HCT116 (cell line): ENCODE measurements at regions not wholly inside any gene's neighbourhood (a gene's known extent, or its start where the extent isn't known, plus 50 kb on each side); places are given as distances from the start of the nearest gene placed in this dataset.

ENCODE experiments used
- ATAC-seq: fragments of 200-7000 bp; cut with Tn5 transposase; 2 replicates; pipeline ENCODE4 v1.9.1; 2020; ENCODE audit warnings: mild to moderate bottlenecking, moderate library complexity
- BruUV-seq: library from RNA; stranded (reverse); fragments of 400-500 nt; replicated peaks from 2 replicates; lab custom pipeline; 2021; lab: Mats Ljungman, UMichigan
- CTCF ChIA-PET: fragments of 300-600 bp; sonication (Branson Sonifier 250); formaldehyde crosslinking; loops from one replicate; lab custom pipeline; 2021; ENCODE audit warnings: antibody characterized with exemption; lab: Charles Lee
- POLR2A ChIA-PET: fragments of 300-600, 350-600 bp; sonication (Branson Sonifier 250); formaldehyde crosslinking; loops from one replicate; lab custom pipeline; 2021; ENCODE audit warnings: antibody characterized with exemption; lab: Charles Lee
- RAD21 ChIA-PET, 2 experiments: fragments of 300-600 bp; sonication (Branson Sonifier 250); formaldehyde crosslinking; loops; one replicate each; lab custom pipeline; 2023; ENCODE audit warnings: low total read pairs in 2 of 2; ENCODE audit not compliant: uncharacterized antibody in 2 of 2, unreplicated experiment in 2 of 2, low non-redundant PET in 1 of 2; lab: Charles Lee
- DNase-seq: peaks from one replicate; pipeline ENCODE4 v3.0.0-alpha.2; 2010; ENCODE audit warnings: low read depth, low spot score
- H2AFZ ChIP-seq: fragments of 200-600 bp; shearing (Covaris generic), sonication (generic); 2 replicates; pipeline ENCODE4 v1.6.1; 2017; ENCODE audit warnings: low read depth, mixed run types, mixed read lengths, antibody characterized with exemption, low read length; ENCODE audit not compliant: poor library complexity, severe bottlenecking
- H3K27ac ChIP-seq: 2 replicates; pipeline ENCODE4 v1.5.1; 2012; ENCODE audit warnings: low read depth, low read length
- H3K27me3 ChIP-seq: fragments of 200-600 bp; sonication (generic); 2 replicates; pipeline ENCODE4 v1.6.1; 2016; ENCODE audit warnings: mixed run types, low read length, mixed read lengths; ENCODE audit not compliant: insufficient read depth
- H3K36me3 ChIP-seq, 2 experiments: fragments of 200-500 bp in 1 of 2; fragments of 200-600 bp in 1 of 2; sonication (Bioruptor generic) in 1 of 2; sonication (generic) in 1 of 2; 2 replicates each; pipeline versions ENCODE4 v1.5.1 to v1.6.1; 2014 to 2016; ENCODE audit warnings: low read length in 2 of 2, inconsistent platforms in 1 of 2, mixed read lengths in 1 of 2, mixed run types in 1 of 2; ENCODE audit not compliant: insufficient read depth in 2 of 2, control insufficient read depth in 1 of 2
- H3K4me1 ChIP-seq, 2 experiments: fragments of 200-600 bp in 1 of 2; sonication (generic) in 1 of 2; 2 replicates each; pipeline versions ENCODE4 v1.5.1 to v1.6.1; 2012 to 2017; ENCODE audit warnings: low read length in 2 of 2, inconsistent platforms in 1 of 2, mild to moderate bottlenecking in 1 of 2, mixed read lengths in 1 of 2, mixed run types in 1 of 2, moderate library complexity in 1 of 2; ENCODE audit not compliant: insufficient read depth in 2 of 2, control insufficient read depth in 1 of 2
- H3K4me2 ChIP-seq: fragments of 200-600 bp; sonication (generic); 2 replicates; pipeline ENCODE4 v1.6.1; 2017; ENCODE audit warnings: mixed run types, low read length, mixed read lengths
- H3K4me3 ChIP-seq, 2 experiments: fragments of 200-600 bp in 1 of 2; sonication (generic) in 1 of 2; replicated peaks in 1 of 2; 2 replicates each; pipeline ENCODE4 v1.5.1; 2011 to 2016; ENCODE audit warnings: low read length in 2 of 2, control low read depth in 1 of 2, low read depth in 1 of 2, mild to moderate bottlenecking in 1 of 2, mixed read lengths in 1 of 2, mixed run types in 1 of 2
- H3K79me2 ChIP-seq: fragments of 200-600 bp; sonication (generic); 2 replicates; pipeline ENCODE4 v1.6.1; 2017; ENCODE audit warnings: mild to moderate bottlenecking, mixed run types, low read length, moderate library complexity, mixed read lengths; ENCODE audit not compliant: insufficient read depth
- H3K9ac ChIP-seq: fragments of 200-600 bp; sonication (generic); 2 replicates; pipeline ENCODE4 v1.6.1; 2016; ENCODE audit warnings: low read length, mixed read lengths
- H3K9me2 ChIP-seq: fragments of 200-600 bp; sonication (generic), shearing (Covaris generic); 2 replicates; pipeline ENCODE4 v1.6.1; 2017; ENCODE audit warnings: mixed run types, mild to moderate bottlenecking, moderate library complexity; ENCODE audit not compliant: insufficient read depth
- H3K9me3 ChIP-seq, 2 experiments: fragments of 200-500 bp in 1 of 2; fragments of 200-600 bp in 1 of 2; sonication (Bioruptor generic) in 1 of 2; sonication (generic) in 1 of 2; 2 replicates each; pipeline ENCODE4 v1.6.1; 2014 to 2017; ENCODE audit warnings: low read length in 2 of 2, mixed read lengths in 2 of 2, inconsistent platforms in 1 of 2, low read depth in 1 of 2, mild to moderate bottlenecking in 1 of 2, mixed run types in 1 of 2, moderate library complexity in 1 of 2; ENCODE audit not compliant: control insufficient read depth in 1 of 2, insufficient read depth in 1 of 2
- H4K20me1 ChIP-seq: fragments of 200-600 bp; sonication (generic), shearing (Covaris generic); 2 replicates; pipeline ENCODE4 v1.6.1; 2017; ENCODE audit warnings: mixed run types, mild to moderate bottlenecking, moderate library complexity; ENCODE audit not compliant: insufficient read depth
- ATF3 ChIP-seq: IDR thresholded peaks from 2 replicates; pipeline ENCODE4 v1.6.1; 2012
- CBX3 ChIP-seq: IDR thresholded peaks from 2 replicates; pipeline ENCODE4 v1.6.1; 2012; ENCODE audit warnings: low read depth
- EZH2 ChIP-seq: fragments of 200-600 bp; sonication (generic); IDR thresholded peaks from 2 replicates; pipeline ENCODE4 v1.6.1; 2017; ENCODE audit warnings: antibody characterized with exemption, mixed run types
- POLR2A ChIP-seq: IDR thresholded peaks from 2 replicates; pipeline ENCODE4 v1.7.0; 2011; ENCODE audit warnings: borderline replicate concordance; ENCODE audit not compliant: insufficient read depth, insufficient read length; ENCODE audit errors: extremely low read depth
- SIN3A ChIP-seq: IDR thresholded peaks from 2 replicates; pipeline ENCODE4 v1.6.1; 2012; ENCODE audit warnings: low read depth
- SP1 ChIP-seq: IDR thresholded peaks from 2 replicates; pipeline ENCODE4 v1.6.1; 2012; ENCODE audit warnings: low read depth
- TCF7L2 ChIP-seq: IDR thresholded peaks from 2 replicates; pipeline ENCODE4 v1.7.0; 2011; ENCODE audit warnings: borderline replicate concordance, inconsistent platforms; ENCODE audit not compliant: insufficient read depth, insufficient read length; ENCODE audit errors: extremely low read depth
- ZNF274 ChIP-seq: fragments of 200-500 bp; sonication (Bioruptor generic); IDR thresholded peaks from 2 replicates; pipeline ENCODE4 v1.6.1; 2014; ENCODE audit warnings: mild to moderate bottlenecking, low read depth, low read length, inconsistent platforms
- intact Hi-C: fragments of 100-400 bp; cut with micrococcal nuclease; formaldehyde crosslinking; loops from 2 replicates; pipeline ENCODE4 v1.10.0; 2022
- TF ChIP-seq, protein P1 (sequence below): IDR thresholded peaks from 2 replicates; pipeline ENCODE4 v1.6.1; 2012
- TF ChIP-seq, protein P2 (sequence below): IDR thresholded peaks from 2 replicates; pipeline ENCODE4 v1.6.1; 2012; ENCODE audit warnings: low read depth

GRCh38 chr6:130604841-130605399 lies 222.3 kb upstream of the SMLR1 start:
- TF ChIP-seq ZNF274 (no peak), SIN3A (no peak), TCF7L2 (no peak), CBX3 (no peak), EZH2 (no peak), ATF3 (no peak), POLR2A (no peak), SP1 (no peak)
- TF ChIP-seq, protein P1, sequence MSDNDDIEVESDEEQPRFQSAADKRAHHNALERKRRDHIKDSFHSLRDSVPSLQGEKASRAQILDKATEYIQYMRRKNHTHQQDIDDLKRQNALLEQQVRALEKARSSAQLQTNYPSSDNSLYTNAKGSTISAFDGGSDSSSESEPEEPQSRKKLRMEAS, result no peak
- TF ChIP-seq, protein P2, sequence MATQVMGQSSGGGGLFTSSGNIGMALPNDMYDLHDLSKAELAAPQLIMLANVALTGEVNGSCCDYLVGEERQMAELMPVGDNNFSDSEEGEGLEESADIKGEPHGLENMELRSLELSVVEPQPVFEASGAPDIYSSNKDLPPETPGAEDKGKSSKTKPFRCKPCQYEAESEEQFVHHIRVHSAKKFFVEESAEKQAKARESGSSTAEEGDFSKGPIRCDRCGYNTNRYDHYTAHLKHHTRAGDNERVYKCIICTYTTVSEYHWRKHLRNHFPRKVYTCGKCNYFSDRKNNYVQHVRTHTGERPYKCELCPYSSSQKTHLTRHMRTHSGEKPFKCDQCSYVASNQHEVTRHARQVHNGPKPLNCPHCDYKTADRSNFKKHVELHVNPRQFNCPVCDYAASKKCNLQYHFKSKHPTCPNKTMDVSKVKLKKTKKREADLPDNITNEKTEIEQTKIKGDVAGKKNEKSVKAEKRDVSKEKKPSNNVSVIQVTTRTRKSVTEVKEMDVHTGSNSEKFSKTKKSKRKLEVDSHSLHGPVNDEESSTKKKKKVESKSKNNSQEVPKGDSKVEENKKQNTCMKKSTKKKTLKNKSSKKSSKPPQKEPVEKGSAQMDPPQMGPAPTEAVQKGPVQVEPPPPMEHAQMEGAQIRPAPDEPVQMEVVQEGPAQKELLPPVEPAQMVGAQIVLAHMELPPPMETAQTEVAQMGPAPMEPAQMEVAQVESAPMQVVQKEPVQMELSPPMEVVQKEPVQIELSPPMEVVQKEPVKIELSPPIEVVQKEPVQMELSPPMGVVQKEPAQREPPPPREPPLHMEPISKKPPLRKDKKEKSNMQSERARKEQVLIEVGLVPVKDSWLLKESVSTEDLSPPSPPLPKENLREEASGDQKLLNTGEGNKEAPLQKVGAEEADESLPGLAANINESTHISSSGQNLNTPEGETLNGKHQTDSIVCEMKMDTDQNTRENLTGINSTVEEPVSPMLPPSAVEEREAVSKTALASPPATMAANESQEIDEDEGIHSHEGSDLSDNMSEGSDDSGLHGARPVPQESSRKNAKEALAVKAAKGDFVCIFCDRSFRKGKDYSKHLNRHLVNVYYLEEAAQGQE, result no peak
- BruUV-seq, result no TSS peak
- Histone ChIP-seq H2AFZ (no peak overlapping the region), H3K27ac (no peak overlapping the region), H3K36me3 (0 out of 4 replicates have a peak, but pooled peaks cover 0 to 3% of the 10 kb centered on the region in 2 experiments), H4K20me1 (no peaks in the 10 kb centered on the region), H3K27me3 (no peaks in the 10 kb centered on the region), H3K9ac (no peak overlapping the region), H3K4me1 (peaks cover 17 to 41% of the 10 kb centered on the region in 2 experiments), H3K79me2 (no peaks in the 10 kb centered on the region), H3K9me3 (no peaks in the 10 kb centered on the region), H3K9me2 (no peaks in the 10 kb centered on the region), H3K4me2 (no peak overlapping the region), H3K4me3 (no peak overlapping the region)
- DNase-seq (no peak), ATAC-seq (no peak)
- intact Hi-C loops, result no loop called here
- ChIA-PET POLR2A (no interaction called here), CTCF (interaction anchor here (0.8 kb wide), 1 partner anchor 12 kb away, joined by 4 read pairs; no protein-coding TSS in a partner anchor), RAD21 (no interaction called here)
